Activated gamma-delta T cell treated with Interleukin-2 at 50 U/mL for 16 hours (primary cell): ENCODE measurements at regions not wholly inside any gene's neighbourhood (a gene's known extent, or its start where the extent isn't known, plus 50 kb on each side); places are given as distances from the start of the nearest gene placed in this dataset.

ENCODE experiments used
- DNase-seq: peaks from one replicate; pipeline ENCODE4 v3.0.0-alpha.2; 2020

- DNase-seq = no peak
These were observed 99.2 kb upstream of the ITGA4 start for GRCh38 chr2:181357979-181358378.

GRCh38 chr2:181362561-181362960, 94.6 kb upstream of the ITGA4 start:
- DNase-seq = no peak

GRCh38 chr2:181363164-181363563, 94.0 kb upstream of the ITGA4 start:
- no peak for DNase-seq

GRCh38 chr2:181364492-181365170, 92.6 kb upstream of the ITGA4 start:
- no peak for DNase-seq

- no peak for DNase-seq
These were observed 90.5 kb upstream of the ITGA4 start for GRCh38 chr2:181366675-181367175.

GRCh38 chr2:181367411-181367810, 89.8 kb upstream of the ITGA4 start:
- DNase-seq = no peak

GRCh38 chr2:181367906-181368435, 89.2 kb upstream of the ITGA4 start:
- DNase-seq = no peak

GRCh38 chr2:181370126-181370525, 87.1 kb upstream of the ITGA4 start:
- DNase-seq = no peak

- no peak for DNase-seq
These were observed 86.0 kb upstream of the ITGA4 start for GRCh38 chr2:181371195-181371594.

GRCh38 chr2:181371782-181372645, 85.2 kb upstream of the ITGA4 start:
- no peak for DNase-seq

- DNase-seq = no peak
These were observed 84.5 kb upstream of the ITGA4 start for GRCh38 chr2:181372646-181373040.

GRCh38 chr2:181374781-181375675, 82.2 kb upstream of the ITGA4 start:
- DNase-seq = no peak

GRCh38 chr2:181376442-181376841, 80.7 kb upstream of the ITGA4 start:
- no peak for DNase-seq

- DNase-seq = no peak
These were observed 80.2 kb upstream of the ITGA4 start for GRCh38 chr2:181376999-181377398.

GRCh38 chr2:181378491-181378890, 78.7 kb upstream of the ITGA4 start:
- no peak for DNase-seq

- no peak for DNase-seq
These were observed 76.6 kb upstream of the ITGA4 start for GRCh38 chr2:181380581-181380980.

GRCh38 chr2:181384923-181385322, 72.3 kb upstream of the ITGA4 start:
- DNase-seq = no peak

- DNase-seq = no peak
These were observed 67.7 kb upstream of the ITGA4 start for GRCh38 chr2:181389524-181389923.

- no peak for DNase-seq
These were observed 63.7 kb upstream of the ITGA4 start for GRCh38 chr2:181393472-181393871.

GRCh38 chr2:181394741-181395437, 62.3 kb upstream of the ITGA4 start:
- DNase-seq = no peak

- DNase-seq = no peak
These were observed 61.3 kb upstream of the ITGA4 start for GRCh38 chr2:181395851-181396250.
